Superior temporal gyrus (tissue), 1 donor: ENCODE measurements at regions not wholly inside any gene's neighbourhood (a gene's known extent, or its start where the extent isn't known, plus 50 kb on each side); places are given as distances from the start of the nearest gene placed in this dataset.
"Not testable (repeated sequence)": the region's sequence is repeated elsewhere in the genome, so short reads cannot be mapped to it uniquely, and the experiment has no call there.

Experiments used
- DNase-seq: peaks from one replicate; pipeline ENCODE4 v3.0.0-alpha.2; 2016; ENCODE audit errors: extremely low spot score

GRCh38 chr4:77445823-77446222 lies 159.8 kb upstream of the CXCL13 start:
- no peak for DNase-seq

- DNase-seq, result no peak
These were observed 159.0 kb upstream of the CXCL13 start for GRCh38 chr4:77446601-77447000.

- no peak for DNase-seq
These were observed 156.4 kb upstream of the CXCL13 start for GRCh38 chr4:77449171-77449570.

GRCh38 chr4:77450006-77450405 lies 155.6 kb upstream of the CXCL13 start:
- DNase-seq, result no peak

DNA sequence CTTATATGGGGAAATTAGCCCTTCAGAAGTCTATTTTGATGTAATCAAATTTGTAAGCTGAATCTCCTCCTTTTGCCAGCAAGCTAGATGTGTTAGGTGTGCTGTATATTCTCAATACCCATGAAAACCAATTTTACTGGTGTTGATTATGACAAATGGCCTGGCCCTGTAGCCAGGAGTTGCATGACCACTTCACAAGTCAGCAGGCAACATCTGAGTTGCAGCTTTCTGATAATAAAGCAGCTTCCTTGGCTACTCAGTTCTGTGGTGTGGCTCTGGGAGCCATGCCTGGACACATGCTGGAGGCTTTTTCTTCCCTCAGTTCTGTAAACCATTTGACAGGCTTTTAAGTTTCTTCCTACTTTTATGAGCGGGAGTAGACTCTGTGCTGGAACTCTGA lies 154.1 kb upstream of the CXCL13 start:
- DNase-seq, result no peak

DNA sequence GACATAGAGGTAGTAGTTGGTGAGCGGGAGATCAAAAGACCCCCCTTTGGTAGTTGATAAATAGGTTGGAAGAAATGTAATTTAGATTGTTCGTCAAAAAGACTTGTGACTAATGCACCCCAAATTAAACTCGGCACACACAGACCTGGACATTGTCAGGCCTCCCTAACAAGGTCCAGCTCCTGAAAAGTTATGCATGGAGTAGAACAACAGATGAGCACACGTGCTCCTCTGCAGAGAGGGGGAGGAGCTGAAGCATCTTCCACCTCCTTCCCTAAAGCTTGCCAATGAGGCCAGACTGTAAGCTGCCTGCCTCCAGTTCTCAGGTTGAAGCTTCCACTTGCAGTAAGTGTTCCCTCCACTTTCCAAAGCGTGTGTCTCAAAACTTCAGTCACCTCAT lies 153.5 kb upstream of the CXCL13 start:
- DNase-seq, result not testable (repeated sequence)

DNA sequence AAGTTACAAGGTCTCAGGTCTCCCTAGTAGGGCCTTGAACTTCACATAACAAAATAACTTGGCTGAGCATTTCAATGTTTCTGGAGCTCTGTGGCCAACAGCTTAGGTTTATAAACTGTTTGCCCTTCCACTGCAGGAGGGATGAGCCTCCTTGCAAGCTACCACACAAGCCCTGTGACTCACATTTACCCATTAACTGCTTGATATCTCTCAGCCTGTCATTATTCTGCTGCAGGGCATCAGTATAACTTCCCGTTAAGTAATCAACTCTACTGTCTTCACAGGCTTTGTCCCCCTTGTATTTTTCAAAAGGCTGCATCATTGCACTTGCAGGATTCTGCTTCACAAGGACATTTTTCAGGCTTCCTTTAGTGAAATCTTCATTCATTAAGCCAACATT lies 151.7 kb upstream of the CXCL13 start:
- no peak for DNase-seq

DNA sequence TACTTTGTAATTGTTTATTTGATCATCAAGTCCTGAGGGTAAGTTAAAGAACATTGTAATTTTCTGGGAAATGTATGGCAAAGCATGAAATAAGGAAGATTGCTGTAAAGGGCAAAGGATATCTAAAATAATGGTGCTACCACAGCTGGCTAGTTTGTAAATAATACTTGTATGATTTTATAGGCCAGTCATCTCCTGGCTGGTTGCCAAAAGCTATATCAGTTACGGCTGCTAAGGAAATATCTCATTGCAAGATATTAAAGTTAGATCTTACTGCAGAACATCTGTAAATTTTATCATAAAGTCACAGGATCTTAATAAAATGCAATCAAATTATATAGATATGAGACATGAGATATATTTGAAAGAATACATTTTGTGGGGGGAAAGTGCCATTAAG lies 150.8 kb upstream of the CXCL13 start:
- no peak for DNase-seq

- DNase-seq, result not testable (repeated sequence)
These were observed 141.5 kb upstream of the CXCL13 start for GRCh38 chr4:77464100-77464499.

DNA sequence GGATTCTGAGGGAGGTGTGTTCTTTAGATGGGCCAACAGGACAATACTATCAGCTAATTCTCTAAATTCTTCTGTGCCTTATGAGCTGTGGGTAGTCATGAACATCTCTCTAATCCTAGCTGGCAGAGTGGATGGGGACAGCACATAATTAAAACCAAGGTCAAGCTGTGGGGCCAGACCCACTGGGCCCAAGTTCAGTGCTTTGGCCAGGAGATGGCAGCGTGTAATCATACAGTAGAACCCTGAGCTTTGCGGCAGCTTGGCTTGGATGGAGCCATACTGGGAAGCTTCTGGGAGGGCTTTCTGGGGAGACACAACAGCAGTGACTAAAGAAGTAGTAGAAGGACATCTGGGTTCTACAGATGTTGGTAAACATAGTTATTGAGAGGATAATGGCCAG lies 140.3 kb upstream of the CXCL13 start:
- DNase-seq, result no peak

- DNase-seq, result no peak
These were observed 139.2 kb upstream of the CXCL13 start for GRCh38 chr4:77466430-77466829.

DNA sequence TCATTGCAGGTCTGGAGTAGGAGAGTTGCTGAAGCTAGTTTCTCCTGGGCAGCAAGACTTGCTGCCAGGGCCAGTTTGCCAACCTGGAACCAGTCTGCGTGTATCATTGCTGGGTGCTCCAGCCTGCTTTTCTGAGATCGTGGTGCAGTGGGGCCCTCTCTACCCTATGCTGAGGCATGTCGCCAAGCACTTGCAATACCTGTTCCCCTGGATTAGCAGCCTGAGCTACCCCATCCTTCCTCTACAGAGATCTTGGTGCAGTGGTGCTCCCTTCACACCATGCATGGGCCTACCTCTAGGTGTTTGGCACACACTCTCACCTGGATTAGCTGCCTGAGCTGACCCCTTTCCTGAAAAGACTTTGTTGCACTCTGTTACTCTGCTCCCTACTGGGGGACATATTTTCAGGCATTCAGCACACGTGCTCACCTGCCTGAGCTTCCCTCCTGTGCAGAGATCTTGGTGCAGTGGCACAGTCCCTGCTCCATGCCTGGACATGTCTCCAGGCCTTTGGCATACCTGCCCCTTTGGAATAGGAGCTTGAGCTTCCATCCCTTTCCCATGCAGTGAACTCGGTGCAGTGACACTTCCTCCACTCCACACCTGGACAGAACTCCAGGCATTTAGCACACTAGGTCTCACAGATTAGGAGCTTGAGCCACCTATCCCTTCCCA lies 133.7 kb upstream of the CXCL13 start:
- no peak for DNase-seq

- no peak for DNase-seq
These were observed 132.1 kb upstream of the CXCL13 start for GRCh38 chr4:77473509-77473908.

GRCh38 chr4:77481856-77482255 lies 123.8 kb upstream of the CXCL13 start:
- DNase-seq, result no peak

DNA sequence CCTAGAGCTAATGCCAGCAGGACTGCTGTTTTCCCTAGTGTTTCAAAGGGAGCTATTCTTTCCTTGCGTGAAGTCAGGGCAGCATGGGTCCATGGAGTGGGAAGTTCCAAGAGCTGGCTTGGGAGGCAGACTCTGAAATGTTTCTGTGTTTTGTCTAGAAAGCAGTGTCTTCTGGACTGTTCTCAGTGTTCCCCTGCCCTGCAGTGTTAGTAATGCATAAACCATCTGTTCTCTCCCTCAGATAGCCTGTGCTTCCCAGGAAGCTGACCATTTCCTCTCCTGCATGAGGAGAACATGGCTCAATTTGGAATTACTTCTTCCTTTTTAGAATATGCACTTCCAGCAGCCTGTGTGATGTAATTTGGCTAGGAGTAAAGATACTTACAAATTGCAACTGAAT lies 116.7 kb upstream of the CXCL13 start:
- no peak for DNase-seq

DNA sequence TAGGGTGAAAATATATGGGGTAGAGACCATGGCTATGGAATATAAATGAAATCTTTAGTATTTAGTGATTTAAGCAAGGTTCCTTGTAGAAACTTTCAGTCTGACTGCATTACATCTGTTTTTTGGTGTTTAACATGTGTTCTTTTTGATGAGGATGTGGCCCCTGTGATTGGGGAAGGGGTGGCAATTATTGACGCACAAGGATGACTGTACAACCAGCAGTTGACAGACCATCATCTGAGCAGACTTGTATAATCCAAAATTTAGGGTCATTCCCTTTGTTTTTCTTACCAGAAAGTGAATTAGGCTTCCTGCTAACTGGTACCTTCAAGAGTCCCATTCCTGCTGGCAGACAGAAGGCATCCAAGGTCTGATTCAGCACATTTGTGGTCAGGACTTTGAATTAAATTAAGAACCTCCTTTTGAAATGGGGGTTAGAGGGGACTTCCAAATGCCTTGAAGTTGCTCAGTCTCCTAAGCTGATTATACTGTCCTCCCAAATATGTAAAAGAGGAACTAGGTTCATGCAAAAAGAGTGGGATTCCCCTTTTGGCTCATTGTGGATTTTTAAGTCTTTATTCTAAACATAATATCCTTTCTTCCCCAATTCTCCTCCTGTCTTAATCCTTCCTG lies 112.4 kb upstream of the CXCL13 start:
- no peak for DNase-seq

DNA sequence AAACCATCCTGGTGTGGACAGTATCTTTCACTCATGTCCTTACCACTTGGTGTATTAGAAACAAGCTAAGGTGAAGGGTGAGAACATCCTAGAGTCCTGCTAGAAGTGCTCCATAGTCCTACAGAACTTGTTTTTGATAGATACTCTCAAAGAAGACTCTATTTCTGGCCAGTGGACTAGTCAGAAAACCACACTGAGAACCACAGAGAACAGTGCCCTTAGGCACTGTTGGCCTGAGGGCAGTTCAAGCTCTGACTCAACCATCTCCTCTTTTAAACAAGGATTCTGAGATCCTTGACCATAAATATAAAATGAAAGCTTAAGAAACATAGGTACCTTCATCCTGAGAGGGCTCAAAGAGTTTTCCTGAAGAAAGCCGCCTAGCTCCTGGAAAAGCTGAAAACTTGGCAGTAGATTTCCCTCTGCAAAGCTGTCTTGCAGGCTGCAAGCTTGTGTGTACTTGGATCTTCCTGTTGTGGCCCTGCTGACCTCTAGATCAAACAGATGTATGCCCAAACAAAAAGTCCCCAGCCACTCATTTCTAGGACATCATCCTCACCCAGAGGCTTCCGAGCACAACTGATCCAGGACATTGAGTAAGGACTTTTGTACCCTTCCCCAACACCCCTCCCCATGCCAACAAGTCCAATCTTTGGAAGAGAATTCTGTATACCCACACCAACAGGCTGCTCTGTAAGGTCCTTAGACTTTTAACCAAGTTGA lies 111.6 kb upstream of the CXCL13 start:
- no peak for DNase-seq

- no peak for DNase-seq
These were observed 109.2 kb upstream of the CXCL13 start for GRCh38 chr4:77496457-77496856.

DNA sequence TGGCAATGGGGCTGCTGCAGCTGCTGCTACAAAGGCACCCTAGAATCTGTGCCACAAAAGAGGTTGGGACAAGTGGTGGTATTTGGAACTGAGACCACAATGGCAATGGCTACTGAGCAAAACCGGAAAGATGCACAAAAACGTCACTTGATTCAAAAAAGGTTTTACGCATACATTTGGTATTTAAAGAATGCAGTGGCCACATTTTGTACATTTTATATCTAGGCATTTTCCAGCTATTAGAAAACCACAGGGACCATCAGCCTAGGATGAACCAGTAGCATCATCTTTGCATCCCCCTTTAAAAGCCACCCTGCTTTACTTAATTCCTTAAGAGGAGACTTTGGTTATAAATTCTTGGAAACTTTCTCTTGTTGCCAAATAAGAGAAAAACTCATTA lies 104.8 kb upstream of the CXCL13 start:
- DNase-seq, result no peak

DNA sequence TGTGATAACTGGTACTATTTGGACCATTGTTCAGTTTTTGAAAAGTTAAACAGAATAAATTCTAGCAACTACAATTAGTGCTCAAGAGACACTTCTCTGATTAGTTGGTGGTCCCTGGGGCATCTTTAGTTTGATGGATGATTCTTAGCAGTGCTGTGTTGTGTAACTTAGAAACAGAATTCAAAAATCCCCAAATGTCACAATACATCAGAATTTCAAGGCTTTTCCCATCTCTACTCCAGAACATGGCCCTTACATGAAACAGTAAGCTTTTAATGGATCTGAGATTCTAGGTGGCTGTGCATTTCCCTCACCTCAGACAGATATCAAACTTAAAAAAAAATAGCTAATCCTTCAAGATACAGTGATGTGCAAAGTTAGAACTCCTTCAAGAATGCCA lies 104.4 kb upstream of the CXCL13 start:
- no peak for DNase-seq

- no peak for DNase-seq
These were observed 103.8 kb upstream of the CXCL13 start for GRCh38 chr4:77501851-77502250.

- DNase-seq, result no peak
These were observed 101.2 kb upstream of the CXCL13 start for GRCh38 chr4:77504407-77504806.

GRCh38 chr4:77505275-77505957 lies 100.2 kb upstream of the CXCL13 start:
- no peak for DNase-seq
